ENCODE measurements at regions not wholly inside any gene's neighbourhood (a gene's known extent, or its start where the extent isn't known, plus 50 kb on each side); places are given as distances from the start of the nearest gene placed in this dataset.
A peak's percentile ranks its signal among the peaks of the same experiment; 100 is the strongest.
"Not testable (repeated sequence)": the region's sequence is repeated elsewhere in the genome, so short reads cannot be mapped to it uniquely, and the experiment has no call there.

DNA sequence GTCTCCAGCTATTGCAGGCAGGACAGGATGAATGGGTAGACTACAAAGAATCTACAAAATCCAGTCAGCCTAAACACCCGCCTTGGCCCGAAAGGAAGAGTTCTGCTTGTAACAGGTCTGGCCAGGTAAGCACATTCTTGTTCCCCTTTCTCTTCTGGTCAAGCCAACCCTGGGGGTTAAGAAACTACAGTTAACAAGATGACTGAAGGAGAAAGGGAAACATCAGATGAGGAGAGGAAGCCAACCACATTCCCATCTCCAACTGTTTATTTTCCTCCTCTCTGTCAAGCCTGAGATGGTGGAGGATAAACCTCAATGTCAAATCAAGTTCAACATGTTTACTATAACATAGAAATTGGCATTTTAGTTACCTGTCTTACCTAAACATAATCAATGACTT is 198.9 kb downstream of the IPMK start:
- no peak for DNase-seq (ENCODE audit: low read depth in 2 of 2)

DNA sequence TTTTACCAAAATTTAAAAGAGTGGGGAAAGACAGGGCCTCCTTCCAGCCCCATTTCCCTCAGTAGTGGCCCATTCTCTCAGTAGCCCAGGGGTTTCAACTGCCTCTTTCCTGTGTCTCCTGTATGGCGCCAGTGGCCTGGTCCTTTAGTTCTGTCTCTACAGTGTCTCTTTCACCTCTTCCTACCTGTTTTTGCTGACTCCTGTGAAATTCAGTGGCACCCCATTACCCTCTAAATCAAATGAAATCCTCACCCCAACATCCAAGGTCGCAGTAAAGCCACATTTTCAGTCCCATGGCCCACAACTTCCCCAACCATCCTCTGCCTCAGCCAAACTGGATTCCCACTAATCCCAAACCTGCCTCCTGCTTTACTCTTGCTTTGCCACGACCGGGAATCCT is 200.7 kb downstream of the IPMK start:
- DNase-seq (ENCODE audit: low read depth in 2 of 2) = no peak

DNA sequence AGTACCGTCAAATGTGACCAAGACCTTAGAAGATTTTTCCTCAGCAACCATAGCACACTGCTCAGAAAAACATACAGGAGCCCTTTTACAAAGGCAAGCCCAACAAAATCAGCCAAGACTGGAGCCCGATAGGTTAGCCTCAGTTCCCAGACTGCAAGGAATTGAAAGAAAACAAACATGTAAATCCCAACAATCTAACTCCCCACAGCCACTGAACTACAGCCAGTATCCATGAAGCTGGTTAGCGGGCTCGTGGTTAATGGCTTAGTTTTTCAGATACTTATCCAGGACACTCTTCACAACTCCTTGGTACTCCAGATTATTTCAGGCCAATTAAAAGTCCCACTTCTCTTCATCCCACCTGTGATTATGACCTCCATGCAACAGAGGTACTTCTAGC is 201.6 kb downstream of the IPMK start:
- DNase-seq (ENCODE audit: low read depth in 2 of 2) = no peak

DNA sequence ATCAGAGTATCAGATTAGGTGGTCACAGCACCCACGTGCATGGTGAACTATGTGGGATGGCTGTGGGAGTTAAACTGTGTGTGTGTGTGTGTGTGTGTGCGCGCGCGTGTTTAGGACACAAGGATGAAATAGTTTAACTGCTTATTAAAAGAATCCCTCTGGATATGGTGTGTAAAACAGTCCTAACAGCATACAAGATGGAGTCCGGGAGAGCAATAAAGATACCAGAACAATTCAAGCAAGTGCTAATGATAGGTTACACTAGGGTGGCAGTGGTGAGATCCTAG is 202.2 kb downstream of the IPMK start:
- DNase-seq (ENCODE audit: low read depth in 2 of 2) = no peak

DNA sequence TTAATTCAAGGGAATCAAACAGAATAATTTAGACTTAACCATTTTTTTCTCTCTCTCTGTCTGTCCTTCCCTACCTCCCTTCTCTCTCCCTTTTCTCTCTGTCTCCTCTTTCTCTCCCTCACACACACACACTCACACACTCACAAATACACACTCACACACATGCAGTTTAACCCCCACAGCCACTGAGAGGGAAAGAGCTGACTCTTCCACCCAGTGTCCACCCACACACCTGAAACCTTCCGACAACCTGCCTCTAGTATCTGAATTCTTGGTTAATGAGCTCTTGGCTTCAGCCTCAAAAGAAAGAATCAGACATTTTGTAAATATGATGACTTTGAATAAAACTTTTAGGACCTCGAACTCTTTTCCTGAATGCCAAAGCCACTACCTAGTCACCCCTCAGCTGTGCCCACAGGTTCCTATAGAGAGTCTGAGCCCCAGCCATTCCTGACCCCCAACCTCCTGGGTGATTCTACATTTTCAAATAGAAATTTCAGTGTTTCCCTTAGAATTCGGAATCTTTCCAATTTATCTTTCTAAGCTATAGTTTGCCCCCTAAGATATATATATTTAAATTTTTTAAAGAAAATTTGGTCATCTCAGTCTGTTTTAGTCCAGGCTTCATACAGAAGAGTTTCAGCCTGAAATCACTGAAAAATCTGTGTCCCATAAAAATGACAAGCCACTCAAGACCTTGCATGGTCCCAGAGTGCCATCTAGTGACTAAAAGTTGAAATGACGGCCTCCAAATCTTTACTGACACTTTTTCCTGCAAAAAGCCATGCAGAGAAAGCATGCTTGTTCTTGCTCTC is 202.8 kb downstream of the IPMK start:
- peak in 1 of 2 donors; percentile 1 for DNase-seq (ENCODE audit: low read depth in 2 of 2)

DNA sequence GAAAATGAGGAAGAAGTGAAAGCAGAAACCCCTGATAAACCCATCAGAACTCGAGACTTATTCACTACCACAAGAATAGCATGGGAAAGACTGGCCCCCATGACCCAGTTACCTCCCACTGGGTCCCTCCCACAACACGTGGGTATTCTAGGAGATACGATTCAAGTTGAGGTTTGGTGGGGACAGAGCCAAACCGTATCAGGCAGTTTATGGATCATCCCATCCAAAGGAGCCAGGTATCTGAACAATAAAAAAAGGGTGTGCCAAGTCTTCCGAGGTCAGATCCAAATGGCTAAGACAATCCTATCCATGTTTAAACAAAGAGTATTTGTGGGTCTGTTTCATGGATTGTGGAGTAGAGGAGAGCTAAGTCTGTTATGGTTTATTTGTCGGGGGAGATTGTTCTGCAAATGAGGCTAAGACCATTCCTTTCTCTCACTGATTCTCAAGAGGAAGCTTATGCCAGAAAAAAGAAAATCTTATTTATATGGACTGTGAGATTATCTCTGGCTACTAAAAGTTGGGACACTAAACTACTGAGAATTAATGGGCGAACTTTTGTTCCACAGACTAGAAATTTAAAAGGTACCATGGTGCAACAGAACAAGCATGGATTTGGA is 203.7 kb downstream of the IPMK start:
- no peak for DNase-seq (ENCODE audit: low read depth in 2 of 2)

DNA sequence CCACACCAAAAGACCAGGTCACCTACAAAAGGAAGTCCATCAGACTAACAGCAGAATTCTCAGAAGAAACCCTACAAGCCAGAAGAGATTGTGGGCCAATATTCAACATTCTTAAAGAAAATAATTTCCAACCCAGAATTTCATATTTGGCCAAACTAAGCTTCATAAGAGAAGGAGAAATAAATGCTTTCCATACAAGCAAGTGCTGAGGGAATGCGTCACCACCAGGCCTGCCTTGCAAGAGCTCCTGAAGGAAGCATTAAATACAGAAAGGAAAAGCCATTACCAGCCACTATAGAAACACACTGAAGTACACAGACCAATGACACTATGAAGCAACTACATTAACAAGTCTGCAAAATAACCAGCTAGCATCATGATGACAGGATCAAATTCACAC is 209.0 kb downstream of the IPMK start:
- DNase-seq (ENCODE audit: low read depth in 2 of 2) = not testable (repeated sequence)

DNA sequence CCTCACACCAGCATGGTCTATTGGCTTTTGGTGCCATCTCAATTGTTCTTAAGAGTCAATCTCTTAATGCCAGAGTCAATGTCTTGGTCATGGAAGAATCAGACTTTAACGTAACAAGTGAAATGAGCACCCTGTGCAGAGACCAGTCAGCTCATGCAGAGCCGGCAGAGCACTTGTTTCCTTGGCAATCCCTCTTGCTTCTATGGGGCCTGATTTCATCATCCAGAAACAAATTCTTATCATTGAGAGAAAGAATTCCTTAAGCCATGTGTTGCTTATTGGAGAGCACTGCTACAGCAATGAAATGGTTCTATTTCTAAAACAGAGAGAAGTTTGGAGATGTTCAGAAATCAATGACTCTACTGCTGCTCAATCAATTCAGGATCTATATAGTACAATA is 212.8 kb downstream of the IPMK start:
- no peak for DNase-seq (ENCODE audit: low read depth in 2 of 2)

DNA sequence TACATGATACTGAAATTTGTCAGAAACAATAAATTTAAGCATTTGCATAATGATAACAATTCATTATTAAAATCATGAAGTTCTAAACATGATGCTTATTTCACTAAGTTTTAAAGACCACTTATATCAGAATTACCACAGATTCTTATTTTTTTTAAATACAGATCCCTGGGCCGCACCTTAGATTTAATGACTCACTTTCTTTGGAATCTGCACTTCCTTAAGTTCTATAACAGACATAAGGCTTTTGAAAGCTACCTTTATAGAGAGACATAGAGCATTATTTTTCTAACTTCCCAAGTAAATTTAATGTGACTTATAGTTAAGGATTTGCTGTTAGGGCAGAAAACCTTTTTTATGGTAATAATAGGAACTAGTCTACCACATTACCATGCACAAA is 214.9 kb downstream of the IPMK start:
- no peak for DNase-seq (ENCODE audit: low read depth in 2 of 2)

DNA sequence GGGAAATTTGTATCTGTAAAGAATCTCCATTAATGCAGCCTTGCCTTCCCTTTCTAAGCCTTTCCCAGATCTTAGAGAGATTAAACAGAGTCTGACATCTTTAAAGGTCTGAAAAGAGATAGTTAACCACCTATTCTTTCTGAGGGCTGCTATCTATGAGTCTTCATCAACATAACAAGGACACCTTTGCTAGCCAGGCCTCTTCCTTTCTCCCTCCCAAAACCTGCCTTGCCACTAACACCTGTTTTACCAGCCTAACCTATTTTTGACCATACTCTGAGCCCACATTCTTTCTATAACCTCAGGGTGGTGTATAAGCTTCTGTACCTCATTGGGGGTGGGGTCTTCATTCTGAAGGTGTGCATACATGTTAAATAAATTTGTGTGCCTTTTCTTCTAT is 217.1 kb downstream of the IPMK start:
- DNase-seq (ENCODE audit: low read depth in 2 of 2) = no peak

DNA sequence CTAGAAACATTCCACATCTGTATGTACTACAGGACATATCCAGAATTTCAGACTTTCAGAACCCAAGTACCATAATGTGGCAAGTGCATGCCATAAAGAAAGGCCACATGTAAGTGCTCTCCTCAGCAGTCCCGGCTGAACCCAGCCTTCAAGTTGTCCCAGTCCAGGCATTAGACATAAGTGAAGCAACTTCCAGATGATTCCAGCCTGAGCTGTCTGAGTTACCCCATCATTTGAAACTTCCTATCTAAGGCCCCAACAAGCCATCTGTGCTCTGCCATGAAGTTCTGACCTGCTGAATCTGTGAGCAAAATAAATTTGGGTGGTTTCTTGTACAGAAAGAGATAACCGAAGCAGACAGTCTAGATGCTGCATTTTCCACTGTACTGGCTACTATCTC is 218.8 kb downstream of the IPMK start:
- DNase-seq (ENCODE audit: low read depth in 2 of 2) = no peak

DNA sequence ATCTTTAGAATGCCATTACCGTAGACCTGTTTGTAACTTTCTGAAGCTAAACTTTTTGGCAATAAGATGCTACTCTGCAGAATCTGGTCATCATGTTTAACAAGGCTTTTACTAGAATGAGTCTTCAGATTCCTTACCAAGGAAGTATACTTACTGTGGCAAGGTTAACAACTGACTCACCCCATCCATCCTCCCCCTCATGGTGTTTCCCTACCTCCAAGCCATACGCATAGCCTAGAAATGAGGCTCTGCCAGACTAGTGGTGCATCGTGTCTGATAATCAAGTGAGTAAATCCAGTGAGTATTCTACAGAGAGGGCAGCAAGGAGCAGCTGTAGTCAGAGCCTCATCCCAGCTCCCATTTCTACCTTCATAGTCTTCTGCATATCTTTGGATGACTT is 223.6 kb downstream of the IPMK start:
- no peak for DNase-seq (ENCODE audit: low read depth in 2 of 2)

DNA sequence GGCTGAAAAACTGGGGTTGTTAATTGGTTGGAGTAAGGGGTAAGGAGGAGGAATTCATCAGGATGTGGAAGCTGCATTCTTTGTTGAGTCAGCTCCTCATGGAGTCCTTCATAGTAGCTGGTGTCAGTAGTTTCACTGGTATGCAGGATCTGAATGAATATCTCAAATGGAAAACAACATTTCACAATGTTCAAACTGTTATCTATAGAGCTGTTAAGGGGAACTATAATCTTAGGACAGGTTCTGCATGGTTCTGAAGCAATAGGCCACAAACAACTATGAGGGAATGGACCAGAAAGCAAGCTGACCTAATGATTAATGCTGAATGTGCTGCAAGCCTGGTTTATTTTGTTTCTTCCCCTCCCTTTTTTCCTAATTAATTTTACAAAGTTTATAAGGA is 225.8 kb downstream of the IPMK start:
- no peak for DNase-seq (ENCODE audit: low read depth in 2 of 2)

DNA sequence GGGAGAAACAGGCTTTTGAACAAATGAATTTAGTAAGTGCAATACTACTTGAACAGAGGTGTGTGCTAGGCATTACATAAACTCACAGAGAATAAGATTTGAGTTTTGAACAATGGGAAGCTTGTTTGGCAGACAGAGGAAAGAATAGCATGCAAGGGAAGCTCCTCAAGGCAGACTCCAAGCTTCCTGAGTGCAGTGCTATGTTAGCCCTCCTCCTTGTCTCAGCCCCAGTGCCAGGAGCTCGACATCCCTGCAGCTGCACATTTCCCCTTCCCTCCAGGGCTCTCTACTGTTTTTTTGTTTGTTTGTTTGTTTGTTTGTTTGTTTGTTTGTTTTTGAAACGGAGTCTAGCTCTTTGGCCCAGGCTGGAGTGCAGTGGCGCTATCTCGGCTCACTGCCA is 237.5 kb downstream of the IPMK start:
- DNase-seq (ENCODE audit: low read depth in 2 of 2) = no peak

DNA sequence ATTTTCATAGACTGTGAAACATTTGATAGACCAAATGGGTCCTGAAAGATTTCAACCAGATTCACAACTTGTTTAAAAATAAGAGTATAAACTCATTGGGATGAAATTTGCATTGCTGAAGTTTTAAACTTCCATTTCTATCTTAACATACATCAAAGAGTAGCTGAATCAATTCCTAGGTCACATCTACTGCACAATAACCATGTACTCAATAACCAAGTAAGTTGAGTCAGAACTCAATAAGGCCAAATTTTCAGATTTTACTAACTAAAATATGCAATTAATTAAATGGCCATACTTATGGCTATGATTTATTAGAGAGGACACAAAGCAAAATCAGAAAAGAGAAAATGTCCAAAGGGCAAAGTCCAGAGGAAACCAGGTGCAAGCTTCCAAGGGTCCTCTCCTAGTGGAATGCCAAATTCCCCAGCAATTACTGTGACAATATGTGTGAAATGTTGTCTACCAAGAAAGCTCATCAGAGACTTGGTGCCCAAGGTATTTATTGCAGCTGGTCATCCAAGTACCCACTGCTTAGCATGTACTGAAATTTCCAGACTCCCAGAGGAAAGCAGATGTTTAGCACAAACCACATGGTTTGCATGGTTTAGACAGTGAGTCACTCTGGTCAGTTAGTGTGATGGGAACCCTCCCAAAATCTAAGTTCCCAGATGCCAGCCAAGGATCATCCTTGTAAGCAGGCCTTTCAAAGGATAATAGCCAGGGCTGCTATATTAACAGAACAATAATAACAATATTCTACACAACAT is 238.9 kb downstream of the IPMK start:
- no peak for DNase-seq (ENCODE audit: low read depth in 2 of 2)

DNA sequence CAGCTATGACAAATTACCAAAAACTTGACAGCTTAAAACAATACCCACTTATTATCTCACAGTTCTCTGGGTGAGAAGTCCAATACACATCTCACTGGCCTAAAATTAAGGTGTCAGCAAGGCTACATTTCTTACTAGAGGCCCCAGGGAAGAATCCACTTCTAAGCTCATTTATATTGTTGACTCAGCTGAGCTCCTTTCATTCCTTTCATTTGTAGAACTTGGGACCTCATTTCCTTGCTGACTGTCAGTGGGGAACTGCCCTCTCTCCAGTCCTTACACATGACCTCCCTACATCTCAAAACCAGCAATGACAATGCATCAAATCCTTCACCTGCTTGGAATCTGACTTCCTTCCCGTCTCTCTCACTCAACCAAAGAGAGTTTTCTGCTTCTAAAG is 240.3 kb downstream of the IPMK start:
- no peak for DNase-seq (ENCODE audit: low read depth in 2 of 2)

DNA sequence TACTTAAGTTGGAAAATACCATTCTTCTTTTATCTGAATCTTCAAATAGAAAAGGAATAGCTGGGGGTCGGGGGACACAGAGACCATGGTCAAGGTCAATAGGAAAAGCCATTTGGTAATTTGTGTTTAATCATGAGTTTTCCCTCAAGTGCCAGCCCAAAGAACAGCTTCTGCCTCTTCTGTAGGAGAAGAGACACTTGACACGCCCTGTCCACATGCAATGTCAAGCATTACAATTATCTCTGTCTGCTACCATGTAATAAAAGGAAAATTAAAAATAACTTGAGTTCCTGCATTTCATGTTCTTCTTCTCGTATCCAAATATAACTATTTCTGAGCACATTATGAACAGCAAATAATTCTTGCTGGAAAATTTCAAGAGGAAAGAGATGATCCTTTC is 241.7 kb downstream of the IPMK start:
- DNase-seq (ENCODE audit: low read depth in 2 of 2) = no peak

DNA sequence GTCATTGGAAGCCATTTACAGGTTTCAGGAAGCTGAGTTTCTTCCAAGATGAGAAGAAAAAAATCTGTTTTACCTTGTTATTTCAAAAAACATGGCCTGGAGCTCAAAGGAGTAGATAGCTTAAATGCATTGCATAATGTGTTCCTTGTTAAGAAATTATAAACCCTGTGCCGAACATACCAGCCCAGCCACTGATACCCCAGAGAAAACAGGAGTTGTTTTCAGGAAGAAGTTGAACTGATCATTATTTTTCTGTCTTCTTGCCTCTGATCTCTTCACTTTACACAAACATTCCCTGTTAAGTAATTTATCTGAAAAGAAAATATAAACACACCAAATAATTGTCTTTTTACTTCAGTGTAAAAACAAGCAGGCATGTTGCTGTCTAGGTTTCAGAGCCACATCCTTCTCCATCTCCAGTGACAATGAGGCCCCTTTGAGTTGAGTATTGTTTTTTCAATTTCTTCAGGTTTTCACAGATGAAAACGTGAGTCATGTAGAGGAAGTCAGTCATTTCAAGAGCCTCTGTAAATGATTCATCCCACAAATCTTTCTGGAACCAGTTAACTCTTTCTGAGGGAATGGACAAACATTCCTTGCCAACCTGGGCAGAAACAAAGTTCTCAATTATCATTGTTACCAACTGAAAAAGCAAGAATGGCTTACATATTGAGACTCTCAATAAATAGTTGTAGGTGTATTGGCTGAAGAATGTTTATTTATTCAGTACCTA is 244.2 kb downstream of the IPMK start:
- no peak for DNase-seq (ENCODE audit: low read depth in 2 of 2)

DNA sequence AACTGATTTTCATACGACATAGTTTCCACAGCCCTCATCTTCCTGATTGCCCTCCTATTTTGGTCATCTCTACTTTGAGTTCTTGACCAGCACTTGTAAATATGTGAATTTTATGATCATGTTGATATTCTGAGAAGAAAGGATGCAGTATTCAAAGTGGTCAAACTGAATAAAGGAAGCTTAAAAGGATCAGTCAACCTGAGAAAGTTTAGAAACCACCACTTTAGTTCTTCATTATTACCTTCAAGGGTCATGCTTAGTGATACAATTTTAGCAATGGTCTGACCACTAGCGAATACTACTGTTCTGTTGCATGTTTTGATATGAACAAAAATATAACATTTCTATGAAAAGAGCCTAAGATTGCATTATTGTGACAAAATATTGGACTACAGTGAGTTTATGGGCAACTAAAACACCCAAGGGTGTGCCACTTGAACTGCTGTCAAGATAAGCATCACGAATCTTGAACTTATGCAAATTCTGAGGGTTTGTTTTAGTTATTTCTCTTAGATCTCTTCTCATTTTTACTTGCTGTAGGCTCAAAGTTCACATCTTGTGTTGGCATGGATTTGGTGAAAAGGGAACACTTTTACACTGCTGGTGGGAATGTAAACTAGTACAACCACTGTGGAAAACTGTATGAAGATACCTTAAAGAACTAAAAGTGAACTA is 247.7 kb downstream of the IPMK start:
- DNase-seq (ENCODE audit: low read depth in 2 of 2) = no peak

DNA sequence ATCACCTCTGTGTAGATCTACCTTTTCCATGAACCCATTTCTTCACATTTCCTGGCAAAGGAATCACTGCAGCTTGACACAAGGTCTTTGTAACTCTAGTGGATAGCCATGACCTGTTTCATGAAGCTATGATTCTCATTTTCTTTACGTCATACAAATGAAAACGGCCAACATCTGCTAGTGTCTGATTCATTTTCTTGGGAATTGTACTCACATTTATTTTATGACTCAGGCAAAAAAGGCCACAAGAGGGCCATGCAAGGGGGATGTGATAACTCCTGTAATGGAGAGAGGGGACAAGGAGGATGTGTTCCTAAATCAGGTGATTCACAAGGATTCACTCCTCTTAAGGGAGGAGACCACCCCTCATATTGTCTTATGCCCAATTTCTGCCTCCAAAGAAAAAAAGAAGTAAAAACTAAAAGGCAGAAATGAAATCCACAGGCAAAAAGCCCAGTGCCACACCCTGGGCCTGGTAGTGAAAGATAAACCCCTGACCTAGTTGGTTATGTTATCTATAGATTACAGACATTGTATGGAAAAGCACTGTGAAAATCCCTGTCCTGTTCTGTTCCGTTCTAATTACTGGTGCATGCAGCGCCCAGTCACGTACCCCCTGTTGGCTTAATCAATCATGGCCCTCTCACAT is 249.9 kb downstream of the IPMK start:
- no peak for DNase-seq (ENCODE audit: low read depth in 2 of 2)

DNA sequence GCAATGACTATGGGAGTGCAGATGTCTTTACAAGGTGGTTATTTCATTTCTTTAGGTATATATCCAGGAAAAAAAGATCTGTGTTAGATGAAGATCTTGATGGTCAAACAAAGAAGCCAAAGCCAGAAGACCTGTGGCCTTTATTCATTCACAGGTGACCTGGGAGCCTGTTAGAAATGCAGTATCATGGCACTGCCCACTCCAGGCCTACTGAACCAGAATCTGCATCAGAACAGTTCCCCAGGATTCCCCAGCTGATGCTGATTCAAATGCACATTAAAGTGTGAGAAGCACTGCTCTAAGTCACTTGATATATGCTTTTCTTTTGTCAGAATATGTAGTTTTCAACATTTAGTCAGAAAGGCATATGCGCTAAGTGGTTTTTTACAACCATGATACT is 251.1 kb downstream of the IPMK start:
- no peak for DNase-seq (ENCODE audit: low read depth in 2 of 2)

All from stimulated activated CD8-positive, alpha-beta memory T cell treated with anti-CD3 and anti-CD28 coated beads, Interleukin-15, amount 100 ng/mL, for 48 hours (primary cell).